NB4 (cell line): ENCODE measurements at regions not wholly inside any gene's neighbourhood (a gene's known extent, or its start where the extent isn't known, plus 50 kb on each side); places are given as distances from the start of the nearest gene placed in this dataset.

Source experiments
- MYC ChIP-seq: IDR thresholded peaks from 2 replicates; pipeline ENCODE4 v1.6.1; 2011; ENCODE audit warnings: low read depth, low read length
- TF ChIP-seq, protein P1 (sequence below): IDR thresholded peaks from 2 replicates; pipeline ENCODE4 v1.6.1; 2011; ENCODE audit warnings: low read depth, low read length

- TF ChIP-seq MYC, result no peak
- TF ChIP-seq, protein P1, sequence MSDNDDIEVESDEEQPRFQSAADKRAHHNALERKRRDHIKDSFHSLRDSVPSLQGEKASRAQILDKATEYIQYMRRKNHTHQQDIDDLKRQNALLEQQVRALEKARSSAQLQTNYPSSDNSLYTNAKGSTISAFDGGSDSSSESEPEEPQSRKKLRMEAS, result no peak
These were observed 360.6 kb downstream of the TDRD3 start for GRCh38 chr13:60757501-60758215.
